ENCODE measurements at regions not wholly inside any gene's neighbourhood (a gene's known extent, or its start where the extent isn't known, plus 50 kb on each side); places are given as distances from the start of the nearest gene placed in this dataset.
"Not testable (repeated sequence)": the region's sequence is repeated elsewhere in the genome, so short reads cannot be mapped to it uniquely, and the experiment has no call there.

GRCh38 chr7:16264823-16265804, 156.2 kb downstream of the CRPPA start:
- no peaks in the 10 kb centered on the region for H3K36me3 ChIP-seq (ENCODE audit: insufficient read depth, low read length)
- H3K9me3 ChIP-seq (ENCODE audit: low read length): no peaks in the 10 kb centered on the region
- no peaks in the 10 kb centered on the region for H3K4me1 ChIP-seq (ENCODE audit: insufficient read depth, low read length)
- no peak overlapping the region for H3K4me3 ChIP-seq (ENCODE audit: low read depth in 1 of 2, low read length in 2 of 2)
- no peaks in the 10 kb centered on the region for H3K27me3 ChIP-seq (ENCODE audit: control insufficient read depth in 1 of 2, insufficient read depth in 2 of 2, low read length in 2 of 2)
- no peak overlapping the region for H3K9ac ChIP-seq (ENCODE audit: low read length)
- no peak overlapping the region for H3K27ac ChIP-seq (ENCODE audit: low read depth, low read length)

GRCh38 chr7:16264036-16264819, 157.1 kb downstream of the CRPPA start:
- no peak overlapping the region for H3K27ac ChIP-seq (ENCODE audit: low read depth, low read length)
- no peaks in the 10 kb centered on the region for H3K27me3 ChIP-seq (ENCODE audit: control insufficient read depth in 1 of 2, insufficient read depth in 2 of 2, low read length in 2 of 2)
- H3K4me3 ChIP-seq (ENCODE audit: low read depth in 1 of 2, low read length in 2 of 2): no peak overlapping the region
- no peaks in the 10 kb centered on the region for H3K36me3 ChIP-seq (ENCODE audit: insufficient read depth, low read length)
- H3K9me3 ChIP-seq (ENCODE audit: low read length): no peaks in the 10 kb centered on the region
- H3K4me1 ChIP-seq (ENCODE audit: insufficient read depth, low read length): no peaks in the 10 kb centered on the region
- H3K9ac ChIP-seq (ENCODE audit: low read length): no peak overlapping the region

GRCh38 chr7:16263377-16263776, 158.0 kb downstream of the CRPPA start:
- H3K4me3 ChIP-seq (ENCODE audit: low read depth in 1 of 2, low read length in 2 of 2): not testable (repeated sequence)

GRCh38 chr7:16261654-16262053, 159.7 kb downstream of the CRPPA start:
- Histone ChIP-seq H3K36me3 (ENCODE audit: insufficient read depth, low read length) (no peaks in the 10 kb centered on the region), H3K27me3 (ENCODE audit: control insufficient read depth in 1 of 2, insufficient read depth in 2 of 2, low read length in 2 of 2) (no peaks in the 10 kb centered on the region), H3K27ac (ENCODE audit: low read depth, low read length) (no peak overlapping the region), H3K9me3 (ENCODE audit: low read length) (no peaks in the 10 kb centered on the region), H3K4me3 (ENCODE audit: low read depth in 1 of 2, low read length in 2 of 2) (no peak overlapping the region), H3K9ac (ENCODE audit: low read length) (no peak overlapping the region), H3K4me1 (ENCODE audit: insufficient read depth, low read length) (no peaks in the 10 kb centered on the region)

More at GRCh38 chr7:16263377-16263776, 158.0 kb downstream of the CRPPA start:
- H3K9ac ChIP-seq (ENCODE audit: low read length); H3K27ac ChIP-seq (ENCODE audit: low read depth, low read length); H3K27me3 ChIP-seq (ENCODE audit: control insufficient read depth in 1 of 2, insufficient read depth in 2 of 2, low read length in 2 of 2); H3K4me1 ChIP-seq (ENCODE audit: insufficient read depth, low read length); H3K9me3 ChIP-seq (ENCODE audit: low read length); H3K36me3 ChIP-seq (ENCODE audit: insufficient read depth, low read length): not testable (repeated sequence)

GRCh38 chr7:16261100-16261499, 160.2 kb downstream of the CRPPA start:
- Histone ChIP-seq H3K27ac (ENCODE audit: low read depth, low read length) (no peak overlapping the region), H3K9me3 (ENCODE audit: low read length) (no peaks in the 10 kb centered on the region), H3K4me3 (ENCODE audit: low read depth in 1 of 2, low read length in 2 of 2) (no peak overlapping the region), H3K4me1 (ENCODE audit: insufficient read depth, low read length) (no peaks in the 10 kb centered on the region), H3K36me3 (ENCODE audit: insufficient read depth, low read length) (no peaks in the 10 kb centered on the region), H3K9ac (ENCODE audit: low read length) (no peak overlapping the region), H3K27me3 (ENCODE audit: control insufficient read depth in 1 of 2, insufficient read depth in 2 of 2, low read length in 2 of 2) (no peaks in the 10 kb centered on the region)

- H3K9me3 ChIP-seq (ENCODE audit: low read length): no peaks in the 10 kb centered on the region
- H3K4me1 ChIP-seq (ENCODE audit: insufficient read depth, low read length): no peaks in the 10 kb centered on the region
- H3K27ac ChIP-seq (ENCODE audit: low read depth, low read length): no peak overlapping the region
- H3K36me3 ChIP-seq (ENCODE audit: insufficient read depth, low read length): no peaks in the 10 kb centered on the region
- H3K27me3 ChIP-seq (ENCODE audit: control insufficient read depth in 1 of 2, insufficient read depth in 2 of 2, low read length in 2 of 2): no peaks in the 10 kb centered on the region
- H3K9ac ChIP-seq (ENCODE audit: low read length): no peak overlapping the region
- no peak overlapping the region for H3K4me3 ChIP-seq (ENCODE audit: low read depth in 1 of 2, low read length in 2 of 2)
Measured at GRCh38 chr7:16260236-16260728, 161.1 kb downstream of the CRPPA start.

- H3K27me3 ChIP-seq (ENCODE audit: control insufficient read depth in 1 of 2, insufficient read depth in 2 of 2, low read length in 2 of 2); H3K4me1 ChIP-seq (ENCODE audit: insufficient read depth, low read length); H3K27ac ChIP-seq (ENCODE audit: low read depth, low read length); H3K4me3 ChIP-seq (ENCODE audit: low read depth in 1 of 2, low read length in 2 of 2); H3K9me3 ChIP-seq (ENCODE audit: low read length); H3K36me3 ChIP-seq (ENCODE audit: insufficient read depth, low read length); H3K9ac ChIP-seq (ENCODE audit: low read length): not testable (repeated sequence)
Measured at GRCh38 chr7:16256419-16256818, 164.9 kb downstream of the CRPPA start.

GRCh38 chr7:16255952-16256351, 165.4 kb downstream of the CRPPA start:
- H3K4me3 ChIP-seq (ENCODE audit: low read depth in 1 of 2, low read length in 2 of 2); H3K9ac ChIP-seq (ENCODE audit: low read length); H3K36me3 ChIP-seq (ENCODE audit: insufficient read depth, low read length); H3K27me3 ChIP-seq (ENCODE audit: control insufficient read depth in 1 of 2, insufficient read depth in 2 of 2, low read length in 2 of 2); H3K27ac ChIP-seq (ENCODE audit: low read depth, low read length); H3K4me1 ChIP-seq (ENCODE audit: insufficient read depth, low read length); H3K9me3 ChIP-seq (ENCODE audit: low read length): not testable (repeated sequence)

- H3K27ac ChIP-seq (ENCODE audit: low read depth, low read length); H3K9ac ChIP-seq (ENCODE audit: low read length); H3K9me3 ChIP-seq (ENCODE audit: low read length): not testable (repeated sequence)
Measured at GRCh38 chr7:16250655-16251054, 170.7 kb downstream of the CRPPA start.

GRCh38 chr7:16249204-16249603, 172.1 kb downstream of the CRPPA start:
- H3K9ac ChIP-seq (ENCODE audit: low read length); H3K27me3 ChIP-seq (ENCODE audit: control insufficient read depth in 1 of 2, insufficient read depth in 2 of 2, low read length in 2 of 2); H3K4me3 ChIP-seq (ENCODE audit: low read depth in 1 of 2, low read length in 2 of 2); H3K4me1 ChIP-seq (ENCODE audit: insufficient read depth, low read length); H3K9me3 ChIP-seq (ENCODE audit: low read length); H3K36me3 ChIP-seq (ENCODE audit: insufficient read depth, low read length); H3K27ac ChIP-seq (ENCODE audit: low read depth, low read length): not testable (repeated sequence)

More at GRCh38 chr7:16250655-16251054, 170.7 kb downstream of the CRPPA start:
- not testable (repeated sequence) for H3K4me1 ChIP-seq (ENCODE audit: insufficient read depth, low read length); H3K4me3 ChIP-seq (ENCODE audit: low read depth in 1 of 2, low read length in 2 of 2); H3K27me3 ChIP-seq (ENCODE audit: control insufficient read depth in 1 of 2, insufficient read depth in 2 of 2, low read length in 2 of 2); H3K36me3 ChIP-seq (ENCODE audit: insufficient read depth, low read length)

GRCh38 chr7:16248556-16248955, 172.8 kb downstream of the CRPPA start:
- not testable (repeated sequence) for H3K27me3 ChIP-seq (ENCODE audit: control insufficient read depth in 1 of 2, insufficient read depth in 2 of 2, low read length in 2 of 2); H3K4me1 ChIP-seq (ENCODE audit: insufficient read depth, low read length); H3K27ac ChIP-seq (ENCODE audit: low read depth, low read length); H3K36me3 ChIP-seq (ENCODE audit: insufficient read depth, low read length); H3K4me3 ChIP-seq (ENCODE audit: low read depth in 1 of 2, low read length in 2 of 2); H3K9me3 ChIP-seq (ENCODE audit: low read length); H3K9ac ChIP-seq (ENCODE audit: low read length)
